Tibial nerve (tissue), 4 donors: ENCODE measurements at regions not wholly inside any gene's neighbourhood (a gene's known extent, or its start where the extent isn't known, plus 50 kb on each side); places are given as distances from the start of the nearest gene placed in this dataset.

ENCODE experiments used
- EP300 ChIP-seq, 2 donors: sonication (generic); formaldehyde crosslinking; IDR thresholded peaks; one replicate each; pipeline ENCODE4 v1.6.1; 2017; ENCODE audit warnings: antibody characterized with exemption in 2 of 2, mild to moderate bottlenecking in 1 of 2
- POLR2A ChIP-seq, 2 donors: fragments of 450-650 bp; IDR thresholded peaks; one replicate each; pipeline ENCODE4 v1.6.1; 2017; ENCODE audit warnings: antibody characterized with exemption in 2 of 2, mild to moderate bottlenecking in 2 of 2, moderate library complexity in 2 of 2
- TF ChIP-seq, protein P1 (sequence below), 5 experiments: fragments of 200-600 bp in 3 of 5; fragments of 450-650 bp in 2 of 5; sonication (generic) in 3 of 5; IDR thresholded peaks; one replicate each; pipeline ENCODE4 v1.5.1; 2016 to 2019; ENCODE audit warnings: antibody characterized with exemption in 5 of 5, mild to moderate bottlenecking in 3 of 5, moderate library complexity in 2 of 5

DNA sequence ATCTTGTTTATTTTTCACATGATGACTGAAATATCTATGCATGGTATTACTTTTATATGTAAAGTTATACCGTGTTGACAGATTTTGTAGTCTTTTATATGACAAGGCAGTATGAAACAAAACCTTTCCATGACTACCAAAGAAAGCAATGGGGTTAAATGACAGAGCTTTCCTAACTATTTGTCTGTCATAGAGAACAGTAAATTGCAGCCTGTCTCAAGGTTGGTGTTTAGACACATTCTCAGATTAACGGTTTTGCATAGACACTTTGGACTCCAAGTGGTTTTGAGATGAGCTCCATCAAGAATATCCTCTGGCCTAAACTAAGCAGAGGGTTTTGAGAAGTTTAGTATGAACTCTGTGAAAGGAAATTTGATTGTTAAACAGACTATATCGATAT lies 180.7 kb upstream of the TENM3 start:
- TF ChIP-seq, protein P1, sequence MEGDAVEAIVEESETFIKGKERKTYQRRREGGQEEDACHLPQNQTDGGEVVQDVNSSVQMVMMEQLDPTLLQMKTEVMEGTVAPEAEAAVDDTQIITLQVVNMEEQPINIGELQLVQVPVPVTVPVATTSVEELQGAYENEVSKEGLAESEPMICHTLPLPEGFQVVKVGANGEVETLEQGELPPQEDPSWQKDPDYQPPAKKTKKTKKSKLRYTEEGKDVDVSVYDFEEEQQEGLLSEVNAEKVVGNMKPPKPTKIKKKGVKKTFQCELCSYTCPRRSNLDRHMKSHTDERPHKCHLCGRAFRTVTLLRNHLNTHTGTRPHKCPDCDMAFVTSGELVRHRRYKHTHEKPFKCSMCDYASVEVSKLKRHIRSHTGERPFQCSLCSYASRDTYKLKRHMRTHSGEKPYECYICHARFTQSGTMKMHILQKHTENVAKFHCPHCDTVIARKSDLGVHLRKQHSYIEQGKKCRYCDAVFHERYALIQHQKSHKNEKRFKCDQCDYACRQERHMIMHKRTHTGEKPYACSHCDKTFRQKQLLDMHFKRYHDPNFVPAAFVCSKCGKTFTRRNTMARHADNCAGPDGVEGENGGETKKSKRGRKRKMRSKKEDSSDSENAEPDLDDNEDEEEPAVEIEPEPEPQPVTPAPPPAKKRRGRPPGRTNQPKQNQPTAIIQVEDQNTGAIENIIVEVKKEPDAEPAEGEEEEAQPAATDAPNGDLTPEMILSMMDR (IDR thresholded peaks at IDR 0.05) = no peak
- TF ChIP-seq POLR2A (IDR thresholded peaks at IDR 0.05) (no peak), EP300 (IDR thresholded peaks at IDR 0.05) (no peak)
